LNCAP (cell line): ENCODE measurements at regions not wholly inside any gene's neighbourhood (a gene's known extent, or its start where the extent isn't known, plus 50 kb on each side); places are given as distances from the start of the nearest gene placed in this dataset.

ENCODE experiments used
- CTCF ChIP-seq: fragments of 450-650 bp; IDR thresholded peaks from 2 replicates; pipeline ENCODE4 v1.5.1; 2017; ENCODE audit warnings: mild to moderate bottlenecking

DNA sequence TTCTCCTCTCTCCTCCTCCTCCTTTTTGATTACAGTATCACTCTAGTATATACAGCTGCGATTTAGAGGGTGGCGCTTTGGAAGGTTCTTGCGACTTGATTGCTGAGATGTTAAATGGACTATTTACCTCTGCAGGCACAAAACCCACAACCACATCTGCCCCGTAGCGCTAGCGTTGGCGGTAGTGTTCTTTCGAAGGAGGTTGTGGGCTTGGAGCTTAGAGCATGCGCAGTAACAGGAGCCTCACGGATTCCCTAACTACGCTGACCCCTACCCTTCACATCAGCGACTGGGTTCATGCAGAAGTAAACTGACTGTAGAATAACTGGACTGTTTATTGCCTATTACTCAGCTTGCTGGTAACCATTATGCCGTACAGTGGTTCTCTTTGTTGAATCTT, 58.0 kb downstream of the CGGBP1 start:
- TF ChIP-seq CTCF = no peak

DNA sequence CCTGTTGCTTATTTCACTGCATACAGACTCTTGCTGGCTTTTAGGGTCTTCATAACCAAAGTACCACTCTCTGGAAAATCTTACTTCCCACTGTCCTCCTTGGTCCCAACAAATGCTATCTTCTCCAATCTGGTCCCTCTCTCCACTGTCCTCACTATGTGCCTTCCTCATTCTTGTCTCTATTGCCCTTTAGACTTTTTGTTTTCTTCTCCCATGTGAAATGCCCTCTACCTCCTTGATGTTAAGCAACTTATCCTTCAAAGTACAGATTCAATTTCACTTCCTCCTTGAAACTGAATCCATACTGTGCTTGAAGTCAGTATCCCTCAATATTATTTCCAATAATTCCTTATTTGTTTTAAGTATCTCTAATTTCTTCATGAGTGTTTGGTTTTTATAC, 60.8 kb downstream of the CGGBP1 start:
- no peak for TF ChIP-seq CTCF

DNA sequence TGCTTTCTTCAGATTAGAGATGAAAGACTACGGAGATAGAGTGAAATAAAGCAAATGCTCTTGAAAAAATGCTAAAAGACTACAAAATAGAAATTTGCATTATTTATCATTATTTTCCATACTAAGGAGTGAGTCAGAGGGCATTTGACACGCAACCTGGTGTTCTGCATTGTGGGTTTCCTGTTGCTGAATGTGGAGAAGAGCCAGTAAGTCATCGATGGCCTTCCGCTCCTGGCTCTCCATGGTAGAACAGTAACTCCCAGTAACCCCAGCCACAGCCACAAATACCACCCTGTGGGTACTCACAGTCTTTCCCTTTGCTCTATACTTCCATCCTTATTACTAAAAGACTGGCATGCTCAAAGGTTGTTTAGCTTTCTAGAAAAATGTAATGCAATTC, 61.5 kb downstream of the CGGBP1 start:
- TF ChIP-seq CTCF = no peak

DNA sequence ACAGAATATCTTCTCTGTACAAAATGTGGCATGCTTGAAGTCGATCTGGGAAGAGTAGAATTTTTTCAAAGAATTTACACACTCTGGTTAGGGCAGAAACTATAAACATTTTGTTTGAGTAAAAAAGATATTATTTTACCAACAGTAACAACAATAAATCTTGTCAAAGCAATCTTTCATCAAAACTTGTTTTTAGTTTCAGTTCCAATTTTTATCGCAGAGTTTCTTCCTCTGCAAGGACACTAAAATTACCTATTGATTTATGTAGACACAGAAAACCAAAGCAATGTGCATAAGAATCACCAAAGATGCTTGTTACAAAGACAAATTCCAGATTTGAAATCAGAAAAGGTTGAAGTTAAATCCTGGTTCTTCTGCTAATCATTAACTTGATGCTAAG, 61.9 kb downstream of the CGGBP1 start:
- no peak for TF ChIP-seq CTCF

DNA sequence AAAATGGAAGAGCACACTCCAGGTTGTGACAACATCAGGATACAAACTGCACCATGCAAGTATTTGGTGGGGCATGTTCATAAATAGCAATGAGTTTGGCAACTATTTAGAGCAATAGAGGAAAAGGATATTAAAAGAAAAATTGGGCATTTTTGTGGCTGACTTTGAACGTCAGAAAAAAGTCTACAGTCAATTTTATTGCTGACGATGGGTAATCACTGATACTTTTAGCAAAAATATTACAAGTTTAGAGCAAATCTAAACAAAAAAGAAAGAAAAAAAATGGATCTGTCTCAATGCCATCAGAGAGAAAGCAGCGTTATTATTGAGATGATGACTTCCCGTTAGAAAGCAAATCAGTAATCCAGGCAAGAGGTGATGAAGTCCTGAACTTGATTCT, 65.2 kb downstream of the CGGBP1 start:
- TF ChIP-seq CTCF = no peak

- TF ChIP-seq CTCF = no peak
Measured at GRCh38 chr3:87987952-87988351, 70.9 kb downstream of the CGGBP1 start.

GRCh38 chr3:87982421-87982820, 76.4 kb downstream of the CGGBP1 start:
- TF ChIP-seq CTCF = no peak

- TF ChIP-seq CTCF = no peak
Measured at GRCh38 chr3:87979527-87979926, 79.3 kb downstream of the CGGBP1 start.
